Neuron (in vitro differentiated cells): ENCODE measurements at regions not wholly inside any gene's neighbourhood (a gene's known extent, or its start where the extent isn't known, plus 50 kb on each side); places are given as distances from the start of the nearest gene placed in this dataset.

Experiments
- H2AFZ ChIP-seq: one replicate; pipeline ENCODE4 v1.6.1; 2013; ENCODE audit warnings: low read depth, mild to moderate bottlenecking, inconsistent platforms, low read length, moderate library complexity
- H3K27me3 ChIP-seq: one replicate; pipeline ENCODE4 v1.6.1; 2013; ENCODE audit warnings: low read length; ENCODE audit not compliant: insufficient read depth
- H3K36me3 ChIP-seq: one replicate; pipeline ENCODE4 v1.6.1; 2013; ENCODE audit warnings: low read length; ENCODE audit not compliant: insufficient read depth
- H3K4me1 ChIP-seq: one replicate; pipeline ENCODE4 v1.6.1; 2013; ENCODE audit warnings: low read length; ENCODE audit not compliant: insufficient read depth
- H3K4me3 ChIP-seq: 2 replicates; pipeline ENCODE4 v1.5.1; 2013; ENCODE audit warnings: mild to moderate bottlenecking, low read length, moderate library complexity
- H3K9me3 ChIP-seq: one replicate; pipeline ENCODE4 v1.6.1; 2013; ENCODE audit warnings: low read length

DNA sequence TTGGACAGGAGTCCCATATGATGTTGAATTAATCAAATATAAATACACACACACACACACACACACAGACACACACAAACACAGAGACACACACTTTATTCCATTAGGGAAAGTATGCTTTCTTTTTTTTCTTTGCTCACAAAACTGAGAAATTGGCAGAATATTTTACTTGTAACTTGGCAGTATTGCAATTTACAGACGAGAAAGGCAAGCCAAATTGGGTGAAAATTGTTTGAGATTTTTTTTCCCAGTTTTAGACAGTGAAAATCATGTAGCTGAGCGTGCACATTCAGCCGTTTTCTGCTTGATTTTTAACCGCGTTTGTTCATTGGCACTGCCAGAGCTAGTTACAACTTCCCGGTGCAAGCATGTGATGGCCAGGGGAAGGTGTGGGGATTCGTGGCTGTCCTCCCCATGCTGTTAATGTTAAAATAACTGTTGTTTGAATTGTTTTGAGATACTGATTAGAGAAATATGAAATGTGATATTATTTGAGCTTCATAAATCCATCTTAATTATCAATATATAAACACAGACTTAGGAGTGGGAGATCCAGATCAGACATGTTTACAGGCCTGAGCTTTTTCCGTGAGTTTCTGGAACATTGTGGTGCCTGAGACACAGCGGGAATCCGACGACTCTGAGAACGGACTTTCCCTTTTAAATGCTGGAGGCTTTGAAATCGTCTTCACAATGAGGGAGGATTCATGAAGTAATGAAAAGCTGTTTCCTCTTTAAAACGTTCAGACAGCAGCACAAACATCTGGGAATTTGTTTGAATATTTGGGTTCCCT, 125.5 kb downstream of the KCNRG start:
- H3K9me3 ChIP-seq, result no peaks in the 10 kb centered on the region
- peaks cover 29% of the 10 kb centered on the region for H3K4me1 ChIP-seq
- H3K4me3 ChIP-seq, result no peak overlapping the region
- H3K36me3 ChIP-seq, result no peaks in the 10 kb centered on the region
- H2AFZ ChIP-seq, result peak overlapping the region; percentile 11
- no peaks in the 10 kb centered on the region for H3K27me3 ChIP-seq

DNA sequence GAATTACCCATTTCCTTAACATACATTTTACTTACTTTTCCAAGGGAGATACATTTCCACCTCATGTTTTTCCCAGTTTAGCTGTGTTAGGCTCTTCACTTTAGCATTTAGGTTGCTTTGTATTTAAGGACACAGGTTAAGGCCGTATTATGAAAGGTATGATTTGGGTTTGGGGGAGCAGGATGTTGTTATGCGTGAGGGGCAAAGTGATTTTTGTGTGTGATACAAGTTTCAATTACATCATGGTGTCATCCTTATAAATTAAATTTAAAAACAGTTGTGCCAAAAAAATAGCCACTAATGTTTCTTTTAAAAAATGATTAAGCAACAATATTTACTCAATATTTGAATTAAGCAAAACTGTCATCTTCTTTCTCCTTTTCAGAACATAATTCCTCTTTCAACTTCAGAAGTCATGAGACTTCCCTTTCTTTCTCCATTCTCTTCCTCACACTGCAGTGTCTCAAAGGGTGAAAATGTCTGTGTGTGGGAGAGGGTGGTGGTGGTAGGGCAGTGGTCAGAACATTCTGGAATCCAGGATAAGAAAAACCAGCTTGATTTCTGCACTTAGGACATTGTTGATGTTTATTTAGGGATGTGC, 126.2 kb downstream of the KCNRG start:
- no peaks in the 10 kb centered on the region for H3K27me3 ChIP-seq
- peak overlapping the region; percentile 11 for H2AFZ ChIP-seq
- H3K9me3 ChIP-seq, result no peaks in the 10 kb centered on the region
- peaks cover 29% of the 10 kb centered on the region for H3K4me1 ChIP-seq
- H3K4me3 ChIP-seq, result no peak overlapping the region
- no peaks in the 10 kb centered on the region for H3K36me3 ChIP-seq

DNA sequence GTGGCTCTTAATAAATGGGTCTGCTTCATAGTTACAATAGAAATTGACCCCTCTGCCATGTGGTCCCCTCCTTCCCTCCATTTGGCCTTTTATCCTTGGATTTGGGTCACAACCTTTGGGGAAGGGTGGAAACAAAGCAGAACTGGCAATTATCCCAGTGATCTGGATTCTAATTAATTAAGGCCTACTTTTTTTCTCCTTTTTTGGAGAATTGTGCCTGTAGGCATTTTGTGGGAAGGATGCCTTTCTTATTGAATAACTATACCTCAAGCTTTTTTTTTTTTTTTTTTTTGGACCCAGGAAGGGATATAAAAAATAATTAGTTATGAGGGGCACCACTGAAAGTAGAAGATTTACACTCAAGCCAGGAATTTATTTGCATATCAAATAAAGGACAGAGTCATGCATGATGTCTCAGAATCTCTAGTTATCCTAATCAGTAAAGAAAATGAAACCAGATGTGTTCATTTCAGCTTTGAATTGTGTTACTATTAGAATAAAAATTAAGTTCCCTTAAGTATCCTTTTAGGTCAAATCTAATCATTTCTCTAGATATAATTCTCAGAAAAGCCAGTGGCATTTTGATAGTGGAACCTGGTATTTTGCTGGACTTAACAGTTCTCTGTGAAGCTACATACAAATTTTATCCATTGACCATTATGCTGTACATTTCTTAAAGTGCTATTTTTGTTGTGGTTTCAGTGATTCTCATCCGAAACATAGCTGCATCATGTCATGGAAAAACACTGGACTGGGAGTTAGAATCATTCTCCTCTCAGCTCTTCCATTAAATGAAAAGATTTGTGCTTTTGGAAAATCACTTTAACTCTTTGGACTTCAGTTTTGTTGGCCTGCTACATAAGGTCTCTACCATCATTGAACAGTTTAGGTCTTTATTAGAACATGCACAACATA, 129.3 kb downstream of the KCNRG start:
- H2AFZ ChIP-seq, result no peak overlapping the region
- H3K4me3 ChIP-seq, result no peak overlapping the region
- H3K9me3 ChIP-seq, result no peaks in the 10 kb centered on the region
- no peaks in the 10 kb centered on the region for H3K36me3 ChIP-seq
- no peaks in the 10 kb centered on the region for H3K27me3 ChIP-seq
- peaks cover 33% of the 10 kb centered on the region for H3K4me1 ChIP-seq

DNA sequence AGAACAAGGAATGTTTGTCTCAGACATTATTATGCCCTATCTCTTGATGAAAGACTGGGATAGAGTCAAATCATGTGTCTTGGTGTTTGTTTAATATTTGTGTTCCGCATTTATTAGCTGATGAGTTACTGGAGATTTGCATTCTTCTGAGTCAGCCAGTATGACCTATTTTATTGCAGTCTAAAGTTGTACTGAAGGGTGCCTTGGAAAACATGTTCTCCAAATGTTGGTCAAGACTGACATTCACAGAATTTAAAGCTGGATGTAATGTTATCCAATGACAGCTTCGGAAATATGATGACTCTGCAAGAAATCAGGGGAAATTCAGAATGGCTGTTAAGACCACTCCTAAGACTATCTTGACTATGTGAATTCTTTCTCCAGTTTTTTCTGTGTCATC, 134.0 kb downstream of the KCNRG start:
- Histone ChIP-seq H3K4me1 (peaks cover 30% of the 10 kb centered on the region), H3K4me3 (no peak overlapping the region), H3K27me3 (no peaks in the 10 kb centered on the region), H2AFZ (no peak overlapping the region), H3K36me3 (no peaks in the 10 kb centered on the region), H3K9me3 (no peaks in the 10 kb centered on the region)

DNA sequence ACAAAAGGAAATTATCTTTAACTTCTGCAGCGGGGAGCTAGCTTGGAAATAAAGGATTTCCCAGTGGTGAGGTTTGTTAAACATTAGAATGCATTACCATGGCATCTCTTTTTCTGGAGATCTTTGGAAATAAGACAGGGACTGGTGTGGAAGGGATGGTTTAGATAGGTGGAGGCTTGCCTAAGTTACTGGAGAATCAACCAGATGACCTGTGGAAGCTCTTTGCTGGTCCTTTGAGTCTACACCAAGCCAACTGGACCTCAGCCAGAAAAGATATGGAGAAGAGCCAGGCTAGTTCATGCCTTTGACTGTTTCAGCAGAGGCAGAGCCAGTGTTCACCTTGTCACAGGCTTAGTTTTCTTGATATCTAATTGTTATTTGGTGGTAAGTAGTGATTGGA, 134.7 kb downstream of the KCNRG start:
- H3K4me1 ChIP-seq, result peaks cover 25% of the 10 kb centered on the region
- H3K27me3 ChIP-seq, result no peaks in the 10 kb centered on the region
- H3K9me3 ChIP-seq, result no peaks in the 10 kb centered on the region
- H2AFZ ChIP-seq, result no peak overlapping the region
- no peak overlapping the region for H3K4me3 ChIP-seq
- H3K36me3 ChIP-seq, result no peaks in the 10 kb centered on the region

DNA sequence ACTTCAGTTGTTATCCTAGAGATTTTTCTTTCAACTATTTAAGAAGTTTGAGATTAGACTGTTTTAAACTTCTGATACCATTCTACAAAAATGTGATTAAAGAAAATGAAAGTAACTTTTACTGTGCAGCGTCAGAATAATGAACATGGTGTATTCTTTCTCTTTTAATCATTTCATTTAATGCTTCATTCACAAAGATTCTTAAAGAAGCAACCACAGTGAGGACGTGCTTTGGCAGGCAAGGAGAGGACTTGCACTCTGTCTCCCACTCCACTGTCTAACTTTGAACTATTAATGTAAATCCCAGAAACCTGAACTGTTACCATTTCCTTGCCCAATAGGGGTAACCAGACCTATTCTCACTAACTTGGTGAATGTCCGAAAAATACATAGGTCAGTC, 137.0 kb downstream of the KCNRG start:
- Histone ChIP-seq H3K9me3 (no peaks in the 10 kb centered on the region), H3K27me3 (no peaks in the 10 kb centered on the region), H3K4me1 (peaks cover 39% of the 10 kb centered on the region), H3K4me3 (no peak overlapping the region), H2AFZ (no peak overlapping the region), H3K36me3 (no peaks in the 10 kb centered on the region)

DNA sequence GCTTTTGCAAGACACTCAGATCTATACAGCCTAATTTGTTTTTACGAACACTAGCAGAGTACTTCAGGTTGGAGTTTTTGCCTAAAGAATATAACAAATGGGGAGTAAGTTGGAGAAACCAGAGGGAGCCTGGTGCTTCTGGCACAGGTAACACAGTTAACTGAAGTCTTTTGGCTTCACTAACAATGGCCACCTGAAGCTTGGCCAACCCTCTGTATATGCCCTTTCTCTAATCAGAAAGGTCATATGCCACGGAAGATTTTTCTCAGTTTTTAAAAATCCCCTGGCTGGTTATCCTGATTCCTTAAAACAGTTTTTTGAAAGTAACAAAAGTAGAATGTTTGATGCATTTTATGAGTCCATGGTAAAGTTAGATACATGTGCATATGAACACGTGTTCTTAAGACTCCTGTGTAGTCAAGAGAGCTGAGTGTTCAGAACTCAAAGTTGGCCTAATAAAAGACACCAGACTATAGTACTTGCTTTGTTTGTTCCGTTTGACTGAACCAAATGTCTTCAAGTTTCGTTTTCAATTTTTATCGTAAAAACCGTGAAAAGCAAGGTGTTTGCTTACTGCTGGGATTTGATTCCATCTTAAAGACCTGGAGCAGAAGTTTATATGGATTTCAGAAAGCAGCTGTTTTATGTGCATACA, 137.5 kb downstream of the KCNRG start:
- Histone ChIP-seq H3K4me3 (no peak overlapping the region), H3K4me1 (peaks cover 44% of the 10 kb centered on the region), H3K27me3 (no peaks in the 10 kb centered on the region)

DNA sequence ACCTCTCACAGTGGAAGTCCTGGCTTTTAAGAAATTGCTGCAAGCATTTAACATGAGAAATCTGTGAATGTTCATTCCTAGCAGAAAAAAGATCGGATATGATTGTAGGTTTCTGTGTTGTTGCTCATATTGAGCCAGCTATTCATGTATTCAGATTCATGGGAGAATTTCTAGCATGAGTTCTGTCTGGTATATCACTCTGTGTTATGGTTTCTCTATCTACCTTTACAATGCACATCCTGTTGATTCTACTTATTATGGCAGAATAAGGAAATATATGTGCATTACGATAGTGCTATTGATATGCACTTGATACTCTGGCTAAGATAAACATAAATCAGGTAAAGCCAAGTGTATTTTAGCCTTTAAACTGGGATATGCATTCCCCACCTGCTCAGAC, 138.2 kb downstream of the KCNRG start:
- Histone ChIP-seq H3K36me3 (no peaks in the 10 kb centered on the region), H3K4me1 (peaks cover 45% of the 10 kb centered on the region), H2AFZ (no peak overlapping the region), H3K9me3 (no peaks in the 10 kb centered on the region), H3K4me3 (no peak overlapping the region), H3K27me3 (no peaks in the 10 kb centered on the region)

More for the DNA sequence above, 137.5 kb downstream of the KCNRG start:
- H2AFZ ChIP-seq, result no peak overlapping the region
- no peaks in the 10 kb centered on the region for H3K9me3 ChIP-seq
- H3K36me3 ChIP-seq, result no peaks in the 10 kb centered on the region

DNA sequence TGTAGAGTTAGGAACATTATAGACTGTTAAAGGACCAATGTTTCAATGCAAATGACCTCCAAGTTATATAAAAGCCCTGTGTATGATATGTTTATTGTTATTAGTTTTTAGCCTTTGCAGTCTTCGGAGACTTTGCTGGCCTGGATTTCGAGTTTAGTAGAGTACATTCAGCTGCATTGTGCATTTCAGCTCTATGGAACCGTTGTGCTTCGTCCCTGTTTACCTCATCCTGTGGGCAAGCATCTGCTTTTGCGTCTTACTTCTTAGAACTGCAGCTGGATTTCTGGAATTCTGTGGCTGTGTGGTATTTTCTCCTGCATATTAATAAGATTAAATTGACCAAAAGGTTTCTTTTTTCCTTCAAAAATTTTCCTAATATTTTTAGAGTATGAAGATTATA, 138.6 kb downstream of the KCNRG start:
- no peak overlapping the region for H3K4me3 ChIP-seq
- H3K36me3 ChIP-seq, result no peaks in the 10 kb centered on the region
- H3K4me1 ChIP-seq, result peaks cover 45% of the 10 kb centered on the region
- H2AFZ ChIP-seq, result no peak overlapping the region
- H3K9me3 ChIP-seq, result no peaks in the 10 kb centered on the region
- H3K27me3 ChIP-seq, result no peaks in the 10 kb centered on the region

DNA sequence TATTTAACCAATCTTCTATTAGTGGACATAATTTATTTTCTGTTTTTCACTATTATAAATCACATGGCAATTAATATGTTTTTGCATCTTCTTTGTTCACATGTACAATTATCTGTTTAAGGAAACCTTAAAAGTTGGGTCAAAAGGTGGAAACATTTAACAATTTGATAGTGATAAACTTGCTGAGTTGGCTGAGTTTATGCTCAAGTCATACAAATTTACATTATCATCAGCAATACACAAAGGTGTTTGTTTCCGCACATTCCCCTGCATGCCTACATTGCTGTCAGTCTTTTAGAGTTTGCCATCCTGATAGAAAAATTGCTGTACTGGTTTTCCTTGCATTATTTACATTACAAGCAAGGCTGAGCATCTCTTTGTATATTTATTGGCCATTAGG, 139.5 kb downstream of the KCNRG start:
- Histone ChIP-seq H3K4me1 (peaks cover 40% of the 10 kb centered on the region), H3K9me3 (no peaks in the 10 kb centered on the region), H3K27me3 (no peaks in the 10 kb centered on the region), H3K36me3 (no peaks in the 10 kb centered on the region), H2AFZ (no peak overlapping the region), H3K4me3 (no peak overlapping the region)

DNA sequence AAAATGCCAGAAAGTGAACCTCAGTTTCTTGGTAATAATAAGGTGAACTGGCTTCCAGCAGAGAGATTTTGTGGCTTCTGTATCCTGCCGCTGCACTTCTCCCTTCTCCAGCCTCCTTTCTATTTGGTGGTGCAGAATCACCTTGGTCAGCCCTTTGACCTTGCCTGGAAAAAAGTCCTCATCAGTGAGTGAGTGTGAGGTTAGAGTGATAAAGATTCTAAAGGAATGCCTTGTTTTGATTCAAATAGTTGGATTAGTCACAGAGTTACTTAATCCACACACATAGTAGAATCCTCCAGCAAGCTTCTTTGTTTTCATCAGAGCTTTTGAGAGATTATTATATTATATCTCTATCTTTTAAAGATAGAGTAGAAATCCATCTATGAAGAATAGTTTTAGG, 140.9 kb downstream of the KCNRG start:
- H2AFZ ChIP-seq, result no peak overlapping the region
- no peaks in the 10 kb centered on the region for H3K27me3 ChIP-seq
- no peak overlapping the region for H3K4me3 ChIP-seq
- no peaks in the 10 kb centered on the region for H3K36me3 ChIP-seq
- no peaks in the 10 kb centered on the region for H3K9me3 ChIP-seq
- peaks cover 40% of the 10 kb centered on the region for H3K4me1 ChIP-seq

DNA sequence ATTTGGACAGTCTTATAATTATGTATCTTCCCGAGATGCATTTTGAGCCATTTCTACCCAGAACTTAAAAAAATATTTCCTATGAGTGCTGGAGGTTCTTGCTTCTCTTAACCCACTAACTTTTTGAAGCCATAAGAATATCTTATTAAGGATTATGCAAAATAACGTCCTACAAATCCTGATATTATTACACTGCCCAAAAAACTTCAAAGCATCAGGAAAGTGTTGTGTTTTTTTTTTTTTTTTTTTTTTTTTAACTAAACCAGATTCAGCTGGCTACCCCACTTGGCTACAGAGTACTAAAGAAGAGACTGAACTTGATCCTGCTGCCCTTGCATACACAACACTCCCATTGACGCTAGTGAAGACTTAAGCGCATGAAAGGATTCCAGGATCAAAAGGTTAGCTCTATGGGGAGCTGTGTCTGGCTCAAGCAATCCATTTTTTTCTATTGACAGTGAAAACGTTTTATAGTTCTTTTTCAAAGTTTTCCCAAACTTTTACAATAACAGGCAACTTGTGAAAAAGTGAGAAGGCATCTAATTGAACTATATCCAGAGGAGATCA, 141.4 kb downstream of the KCNRG start:
- Histone ChIP-seq H3K4me3 (peak overlapping the region; percentile 19), H2AFZ (no peak overlapping the region), H3K4me1 (peaks cover 44% of the 10 kb centered on the region), H3K27me3 (no peaks in the 10 kb centered on the region), H3K9me3 (no peaks in the 10 kb centered on the region), H3K36me3 (no peaks in the 10 kb centered on the region)
